ENCODE measurements at regions not wholly inside any gene's neighbourhood (a gene's known extent, or its start where the extent isn't known, plus 50 kb on each side); places are given as distances from the start of the nearest gene placed in this dataset.

- no peak for TF ChIP-seq CTCF (IDR thresholded peaks at IDR 0.05)
These were observed 315.2 kb downstream of the FIGN start for GRCh38 chr2:163420604-163421003.

- no peak for TF ChIP-seq CTCF (IDR thresholded peaks at IDR 0.05)
These were observed 316.6 kb downstream of the FIGN start for GRCh38 chr2:163419000-163419830.

GRCh38 chr2:163417596-163418337, 318.0 kb downstream of the FIGN start:
- TF ChIP-seq CTCF (IDR thresholded peaks at IDR 0.05), result no peak

DNA sequence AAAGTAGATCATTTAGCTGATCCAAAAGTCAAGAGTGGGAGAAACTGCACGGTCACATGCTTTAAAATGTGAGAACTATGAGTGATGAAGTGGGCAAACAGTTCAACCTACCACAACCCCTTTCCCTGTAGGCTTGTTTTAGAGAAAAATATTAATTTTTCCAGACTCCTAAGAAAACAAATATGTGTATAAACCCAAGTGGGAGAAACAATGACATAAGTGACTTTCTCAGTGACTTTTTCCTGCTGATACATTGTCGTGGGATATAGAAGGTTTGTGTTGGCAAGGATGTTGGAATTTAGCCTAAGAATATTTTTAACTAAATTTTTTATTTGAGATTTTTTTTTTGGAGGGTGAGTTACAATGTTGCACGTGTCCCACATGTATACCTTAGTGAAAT, 321.7 kb downstream of the FIGN start:
- TF ChIP-seq CTCF (IDR thresholded peaks at IDR 0.05), result no peak

DNA sequence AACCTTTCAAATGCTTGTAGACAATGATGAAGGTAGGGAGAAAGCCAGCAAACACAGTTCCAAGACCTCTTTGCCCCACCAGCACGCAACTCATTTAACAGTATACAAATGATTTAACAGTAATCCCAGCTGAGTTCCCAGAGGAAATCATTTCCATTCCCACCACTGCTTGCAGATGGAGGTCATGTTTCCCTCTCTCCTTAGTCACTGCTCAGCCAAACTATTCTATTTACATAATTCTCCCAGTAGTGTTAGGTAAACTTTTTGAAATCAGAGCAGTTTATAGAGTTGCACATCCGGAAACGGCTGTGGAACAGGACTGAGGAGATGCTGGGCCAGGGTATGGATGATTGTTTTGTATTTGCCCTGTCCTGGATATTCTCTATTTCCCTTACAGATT, 328.5 kb downstream of the FIGN start:
- TF ChIP-seq CTCF (IDR thresholded peaks at IDR 0.05), result no peak

- no peak for TF ChIP-seq CTCF (IDR thresholded peaks at IDR 0.05)
These were observed 330.5 kb downstream of the FIGN start for GRCh38 chr2:163405298-163405697.

- no peak for TF ChIP-seq CTCF (IDR thresholded peaks at IDR 0.05)
These were observed 334.3 kb downstream of the FIGN start for GRCh38 chr2:163401481-163401880.
